PC-3 (cell line): ENCODE measurements at regions not wholly inside any gene's neighbourhood (a gene's known extent, or its start where the extent isn't known, plus 50 kb on each side); places are given as distances from the start of the nearest gene placed in this dataset.

ENCODE experiments used
- EZH2 ChIP-seq: fragments of 300-600 bp; sonication (generic); IDR thresholded peaks from one replicate; pipeline ENCODE4 v1.6.1; 2017; ENCODE audit warnings: antibody characterized with exemption, mild to moderate bottlenecking, low read length; ENCODE audit not compliant: unreplicated experiment
- EZH2phosphoT487 ChIP-seq: fragments of 300-600 bp; sonication (generic); IDR thresholded peaks from 2 replicates; pipeline ENCODE4 v1.6.1; 2018; ENCODE audit warnings: mild to moderate bottlenecking, antibody characterized with exemption, low read length, borderline replicate concordance
- TF ChIP-seq, protein P1 (sequence below): fragments of 300-600 bp; sonication (generic); conservative IDR thresholded peaks from 2 replicates; pipeline ENCODE4 v1.5.1; 2017; ENCODE audit warnings: antibody characterized with exemption, low read depth, mild to moderate bottlenecking, low read length

GRCh38 chr16:54744998-54745397 lies 185.7 kb upstream of the IRX5 start:
- TF ChIP-seq, protein P1, sequence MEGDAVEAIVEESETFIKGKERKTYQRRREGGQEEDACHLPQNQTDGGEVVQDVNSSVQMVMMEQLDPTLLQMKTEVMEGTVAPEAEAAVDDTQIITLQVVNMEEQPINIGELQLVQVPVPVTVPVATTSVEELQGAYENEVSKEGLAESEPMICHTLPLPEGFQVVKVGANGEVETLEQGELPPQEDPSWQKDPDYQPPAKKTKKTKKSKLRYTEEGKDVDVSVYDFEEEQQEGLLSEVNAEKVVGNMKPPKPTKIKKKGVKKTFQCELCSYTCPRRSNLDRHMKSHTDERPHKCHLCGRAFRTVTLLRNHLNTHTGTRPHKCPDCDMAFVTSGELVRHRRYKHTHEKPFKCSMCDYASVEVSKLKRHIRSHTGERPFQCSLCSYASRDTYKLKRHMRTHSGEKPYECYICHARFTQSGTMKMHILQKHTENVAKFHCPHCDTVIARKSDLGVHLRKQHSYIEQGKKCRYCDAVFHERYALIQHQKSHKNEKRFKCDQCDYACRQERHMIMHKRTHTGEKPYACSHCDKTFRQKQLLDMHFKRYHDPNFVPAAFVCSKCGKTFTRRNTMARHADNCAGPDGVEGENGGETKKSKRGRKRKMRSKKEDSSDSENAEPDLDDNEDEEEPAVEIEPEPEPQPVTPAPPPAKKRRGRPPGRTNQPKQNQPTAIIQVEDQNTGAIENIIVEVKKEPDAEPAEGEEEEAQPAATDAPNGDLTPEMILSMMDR, result no peak
- TF ChIP-seq EZH2 (no peak), EZH2phosphoT487 (no peak)
